ENCODE measurements at regions not wholly inside any gene's neighbourhood (a gene's known extent, or its start where the extent isn't known, plus 50 kb on each side); places are given as distances from the start of the nearest gene placed in this dataset.

GRCh38 chrX:92351511-92351910 is 572.3 kb downstream of the PCDH11X start:
- H2AFZ ChIP-seq = no peak overlapping the region
- no peak overlapping the region for H3K9ac ChIP-seq
- H3K27me3 ChIP-seq (ENCODE audit: control insufficient read depth, insufficient read depth, low read length) = no peaks in the 10 kb centered on the region
- H3K27ac ChIP-seq = no peak overlapping the region
- no peak overlapping the region for H3K4me2 ChIP-seq (ENCODE audit: low read length)
- H3K4me3 ChIP-seq (ENCODE audit: low read depth, low read length) = no peak overlapping the region
- H3K9me3 ChIP-seq (ENCODE audit: control insufficient read depth, low read length) = no peaks in the 10 kb centered on the region
- H3K36me3 ChIP-seq (ENCODE audit: control insufficient read depth, insufficient read depth, low read length) = no peaks in the 10 kb centered on the region
- H3K79me2 ChIP-seq = no peaks in the 10 kb centered on the region
- no peaks in the 10 kb centered on the region for H3K4me1 ChIP-seq
- TF ChIP-seq, protein P1, sequence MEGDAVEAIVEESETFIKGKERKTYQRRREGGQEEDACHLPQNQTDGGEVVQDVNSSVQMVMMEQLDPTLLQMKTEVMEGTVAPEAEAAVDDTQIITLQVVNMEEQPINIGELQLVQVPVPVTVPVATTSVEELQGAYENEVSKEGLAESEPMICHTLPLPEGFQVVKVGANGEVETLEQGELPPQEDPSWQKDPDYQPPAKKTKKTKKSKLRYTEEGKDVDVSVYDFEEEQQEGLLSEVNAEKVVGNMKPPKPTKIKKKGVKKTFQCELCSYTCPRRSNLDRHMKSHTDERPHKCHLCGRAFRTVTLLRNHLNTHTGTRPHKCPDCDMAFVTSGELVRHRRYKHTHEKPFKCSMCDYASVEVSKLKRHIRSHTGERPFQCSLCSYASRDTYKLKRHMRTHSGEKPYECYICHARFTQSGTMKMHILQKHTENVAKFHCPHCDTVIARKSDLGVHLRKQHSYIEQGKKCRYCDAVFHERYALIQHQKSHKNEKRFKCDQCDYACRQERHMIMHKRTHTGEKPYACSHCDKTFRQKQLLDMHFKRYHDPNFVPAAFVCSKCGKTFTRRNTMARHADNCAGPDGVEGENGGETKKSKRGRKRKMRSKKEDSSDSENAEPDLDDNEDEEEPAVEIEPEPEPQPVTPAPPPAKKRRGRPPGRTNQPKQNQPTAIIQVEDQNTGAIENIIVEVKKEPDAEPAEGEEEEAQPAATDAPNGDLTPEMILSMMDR (IDR thresholded peaks at IDR 0.05) = no peak
